ENCODE measurements at regions not wholly inside any gene's neighbourhood (a gene's known extent, or its start where the extent isn't known, plus 50 kb on each side); places are given as distances from the start of the nearest gene placed in this dataset.

DNA sequence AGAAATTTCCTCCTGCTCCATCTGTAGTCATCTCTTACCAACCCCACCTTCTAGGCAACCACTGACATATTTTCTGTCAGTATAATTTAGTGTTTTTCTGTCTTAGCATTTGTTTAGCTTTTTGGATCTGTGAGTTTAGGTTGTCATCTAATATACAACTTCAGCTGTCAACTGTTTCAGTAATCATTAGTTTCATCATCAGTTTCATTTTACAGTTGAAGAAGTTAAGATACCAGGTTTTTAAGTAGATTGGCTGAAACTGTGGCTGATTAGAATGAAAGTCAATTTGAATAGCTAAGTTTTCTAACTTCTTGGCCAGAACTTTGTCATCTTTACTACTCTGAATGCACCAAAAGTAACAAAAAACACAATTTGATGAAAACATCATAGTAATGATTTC is 1957.3 kb downstream of the NCAM2 start:
- DNase-seq = no peak

DNA sequence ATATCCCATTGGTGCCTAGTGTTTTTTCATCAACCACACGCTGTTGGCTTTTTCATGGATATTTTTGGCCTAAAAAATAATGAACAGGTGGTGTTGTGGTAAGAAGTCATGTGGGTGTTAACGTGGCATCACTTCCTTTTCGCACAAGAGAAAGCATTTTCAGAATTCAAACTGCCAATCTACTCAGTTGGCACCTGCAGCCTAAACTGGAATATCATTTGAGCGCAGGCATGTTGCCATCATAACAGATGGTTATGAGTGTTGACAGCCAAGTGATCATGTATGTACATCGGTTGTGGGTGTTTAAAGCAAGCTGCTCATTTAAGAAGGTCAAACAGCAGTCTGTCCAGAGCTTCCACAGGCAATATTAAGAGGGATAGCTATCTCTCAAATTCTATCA is 1963.0 kb downstream of the NCAM2 start:
- DNase-seq = no peak

DNA sequence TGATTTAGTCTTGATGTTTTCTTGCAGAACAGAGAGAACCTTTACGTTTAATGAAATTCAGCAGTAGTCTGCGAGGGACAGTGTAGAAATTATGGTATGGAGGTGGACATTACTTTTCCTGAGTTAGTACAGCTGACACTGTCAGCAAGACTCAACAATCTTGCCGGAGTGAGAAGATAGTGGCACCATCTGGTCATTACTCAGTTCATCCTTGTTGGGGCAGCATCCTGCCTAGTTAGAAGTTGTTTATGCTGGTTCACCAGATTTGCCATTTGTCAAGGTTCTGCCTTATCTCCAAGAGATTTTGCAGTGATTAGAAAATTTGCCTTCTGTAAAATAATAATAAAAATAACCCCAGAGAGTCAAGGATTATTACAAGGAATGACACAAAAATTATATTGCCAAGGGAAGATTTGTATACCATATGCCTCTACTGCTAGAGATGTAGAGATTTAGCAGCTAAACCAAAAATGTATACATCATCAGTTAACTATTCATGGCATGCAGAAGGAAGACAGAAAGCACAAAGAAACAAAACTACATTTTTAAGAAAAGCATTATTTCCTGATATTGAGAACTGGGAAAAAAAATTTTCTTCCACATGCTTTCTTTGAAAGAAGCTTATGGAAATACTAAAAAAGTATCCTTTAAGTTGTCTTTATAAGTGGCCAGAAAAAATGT is 1967.4 kb downstream of the NCAM2 start:
- DNase-seq = no peak

DNA sequence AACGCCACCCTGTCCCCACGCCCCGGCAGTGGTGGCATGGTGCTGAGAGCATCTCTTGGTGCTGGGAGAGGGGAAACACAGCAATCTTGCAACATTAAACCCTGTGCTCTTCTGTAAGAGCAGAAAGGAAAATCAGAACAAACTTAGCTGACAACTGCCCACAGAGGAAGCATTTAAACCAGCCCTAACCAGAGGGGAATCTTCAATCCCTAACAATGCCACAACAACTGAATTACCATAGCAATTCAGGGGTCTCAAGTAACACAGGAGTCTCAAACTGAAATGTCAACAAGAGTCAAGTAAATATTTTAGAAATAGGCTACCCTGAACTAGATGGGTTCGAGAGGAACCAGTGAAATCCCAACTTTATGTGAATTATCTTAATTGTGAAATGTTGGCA is 1983.6 kb downstream of the NCAM2 start:
- no peak for DNase-seq

DNA sequence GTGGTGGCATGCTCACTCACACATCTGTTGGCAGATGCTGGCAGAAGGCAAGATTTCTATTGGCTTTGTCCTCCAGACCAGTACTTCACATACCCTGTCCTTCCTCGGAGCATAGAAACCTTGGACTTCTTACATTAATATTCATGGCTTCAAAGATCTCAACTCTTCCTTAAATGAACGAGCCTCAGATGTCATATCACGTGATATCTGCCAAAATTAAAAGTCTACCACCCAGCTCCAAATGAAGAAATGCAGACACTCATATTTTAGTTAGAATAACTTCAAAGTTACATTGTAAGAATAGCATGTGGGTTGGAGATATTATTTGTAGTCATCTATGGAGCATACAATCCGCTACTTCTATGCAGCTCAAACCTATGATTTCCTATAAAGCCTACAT is 1994.9 kb downstream of the NCAM2 start:
- no peak for DNase-seq

DNA sequence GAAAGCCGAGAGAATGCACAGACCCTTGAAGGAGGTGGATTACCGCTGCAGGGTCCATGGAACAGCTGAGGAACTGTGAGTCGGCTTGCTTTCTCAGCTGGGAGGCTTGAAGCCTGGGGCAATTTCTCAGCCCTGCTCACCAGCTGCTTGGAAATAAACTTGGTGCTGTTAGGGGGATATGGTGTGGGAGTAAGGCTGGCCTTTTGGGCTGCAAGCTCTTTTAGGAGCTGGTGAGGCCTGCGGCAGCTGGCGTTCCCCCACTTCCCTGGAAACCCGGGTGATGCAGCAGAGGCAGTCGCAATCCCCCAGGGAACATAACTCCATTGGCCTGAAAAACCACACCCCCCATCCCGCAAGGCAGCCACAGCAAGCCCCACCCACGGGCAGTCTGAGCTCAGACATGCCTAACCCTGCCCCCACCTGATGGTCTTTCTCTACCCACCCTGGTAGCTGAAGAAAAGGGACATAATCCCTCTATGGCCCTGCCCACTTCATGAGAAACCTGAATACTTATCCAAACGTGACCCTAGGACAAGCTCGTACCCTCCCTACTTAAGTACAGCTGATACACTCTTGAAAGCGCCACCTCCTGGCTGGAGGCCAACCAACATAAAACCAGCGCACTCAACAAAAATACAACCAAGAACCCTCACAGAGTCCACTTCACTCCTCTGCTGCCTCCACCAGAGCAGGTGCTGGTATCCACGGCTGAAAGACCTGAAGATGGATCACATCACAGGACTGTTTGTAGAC is 1995.8 kb downstream of the NCAM2 start:
- no peak for DNase-seq

DNA sequence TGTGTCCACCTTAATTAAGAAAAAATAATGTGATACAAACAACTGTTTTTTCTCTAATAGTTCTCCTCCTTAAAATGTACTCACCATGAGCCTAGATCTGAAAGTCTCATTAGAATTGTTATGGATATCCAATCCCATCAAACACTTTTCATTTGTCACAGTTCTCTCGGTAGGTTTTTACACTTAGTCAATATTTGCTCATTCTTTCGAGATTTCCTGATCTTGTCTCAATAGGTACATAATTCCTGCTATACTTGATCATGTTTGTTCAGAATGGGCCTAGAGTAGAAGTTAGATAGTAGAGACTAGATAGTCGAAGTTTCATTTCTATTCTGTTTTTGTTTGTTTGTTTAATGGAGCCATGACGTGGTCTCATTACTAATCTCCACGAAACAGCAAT is 2005.7 kb downstream of the NCAM2 start:
- DNase-seq = no peak

DNA sequence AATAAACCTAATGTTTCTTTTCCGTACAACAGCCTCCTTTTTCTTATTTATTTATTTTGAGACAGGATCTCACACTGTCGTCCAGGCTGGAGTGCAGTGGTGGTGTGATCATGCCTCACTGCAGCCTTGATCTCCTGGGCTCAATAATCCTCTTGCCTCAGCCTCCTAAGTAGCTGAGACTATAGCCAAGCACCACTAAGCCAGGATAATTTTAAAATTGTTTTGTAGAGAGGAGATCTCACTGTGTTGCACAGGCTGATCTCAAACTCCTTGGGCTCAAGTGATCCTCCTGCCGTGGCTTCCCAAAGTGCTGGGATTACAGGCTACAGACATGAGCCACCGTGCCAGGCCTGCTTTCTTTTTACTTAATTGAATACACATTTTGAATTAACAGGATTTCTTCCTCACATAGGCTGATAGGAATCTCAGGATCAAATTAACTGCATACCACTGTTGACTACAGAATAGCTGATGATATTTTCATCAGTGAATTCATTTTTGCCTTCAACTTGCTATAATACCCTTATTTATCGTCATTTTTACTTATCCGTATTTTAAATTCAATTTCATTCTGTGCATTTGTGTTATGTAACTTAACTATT is 2010.5 kb downstream of the NCAM2 start:
- no peak for DNase-seq

DNA sequence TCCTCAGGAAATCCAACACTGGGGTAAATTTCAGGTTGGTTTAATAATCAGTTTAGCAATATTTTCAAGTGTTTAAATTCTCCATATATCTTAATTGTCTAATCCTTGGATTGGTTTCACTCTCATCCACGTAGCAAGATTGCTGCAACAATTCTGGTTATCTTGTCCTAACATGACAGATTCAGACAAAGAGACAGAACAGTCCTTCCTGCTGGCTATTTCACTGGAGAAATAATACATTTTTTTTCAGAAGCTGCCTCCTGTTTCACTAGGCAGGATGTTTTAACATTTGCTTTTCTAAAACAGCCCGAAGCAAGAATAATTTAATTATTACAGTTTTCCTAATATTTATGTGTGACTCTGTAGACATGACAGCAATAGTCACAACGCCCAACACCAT is 2011.2 kb downstream of the NCAM2 start:
- DNase-seq = no peak

DNA sequence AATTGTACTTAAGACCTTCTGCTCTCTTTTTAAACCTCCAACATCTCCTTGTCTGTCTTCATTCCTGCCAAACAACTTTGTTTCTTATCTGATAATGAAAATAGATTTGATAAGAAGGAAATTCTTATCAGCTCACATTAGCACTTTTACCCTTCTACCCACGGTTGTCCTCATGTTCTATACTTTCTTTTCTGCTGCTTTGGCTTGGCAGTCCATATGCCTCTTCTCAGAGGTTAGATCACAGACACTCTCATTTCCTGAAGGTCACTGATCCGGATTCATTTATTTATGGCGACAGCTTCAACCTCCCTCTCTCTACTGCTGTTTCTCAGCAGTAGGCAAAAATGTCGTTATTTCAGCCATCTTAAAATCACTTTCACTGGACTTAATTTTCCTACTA is 2015.8 kb downstream of the NCAM2 start:
- DNase-seq = no peak

DNA sequence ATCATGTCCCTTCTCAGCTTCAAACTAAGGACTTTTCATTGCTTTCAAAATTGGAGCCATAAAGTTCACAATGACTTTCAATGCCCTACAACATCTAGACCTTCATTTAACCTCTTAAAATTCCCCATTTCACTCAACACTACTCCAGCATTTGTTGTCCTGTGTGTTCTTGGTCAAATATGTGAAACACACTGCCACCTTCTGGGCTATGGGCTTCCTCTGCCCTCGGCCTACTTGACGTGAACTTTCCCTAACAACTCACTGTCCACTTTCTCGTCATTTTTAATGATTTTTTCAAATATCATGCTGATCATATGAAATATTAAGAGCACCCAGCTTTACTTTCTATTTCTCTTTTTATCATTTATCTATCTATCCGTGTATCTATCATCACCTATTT is 2018.4 kb downstream of the NCAM2 start:
- no peak for DNase-seq

DNA sequence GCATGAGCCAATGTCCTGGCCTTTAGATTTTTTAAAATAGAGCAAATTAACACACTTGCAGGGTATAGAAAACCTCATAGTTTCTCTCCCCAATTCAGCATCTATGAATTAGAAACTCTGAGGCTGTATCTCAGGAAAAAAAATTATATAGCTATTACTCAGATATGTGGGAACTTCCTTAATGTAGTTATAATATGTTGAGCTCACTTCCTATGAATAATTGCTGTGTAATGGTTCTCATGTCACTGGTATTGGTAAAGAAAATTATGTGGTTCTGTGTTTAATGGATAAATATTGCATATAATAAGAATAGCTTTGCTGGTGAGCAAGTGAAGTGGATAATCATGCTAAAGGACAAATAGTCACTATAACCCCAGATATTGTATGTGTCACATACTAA is 2019.8 kb downstream of the NCAM2 start:
- DNase-seq = no peak

DNA sequence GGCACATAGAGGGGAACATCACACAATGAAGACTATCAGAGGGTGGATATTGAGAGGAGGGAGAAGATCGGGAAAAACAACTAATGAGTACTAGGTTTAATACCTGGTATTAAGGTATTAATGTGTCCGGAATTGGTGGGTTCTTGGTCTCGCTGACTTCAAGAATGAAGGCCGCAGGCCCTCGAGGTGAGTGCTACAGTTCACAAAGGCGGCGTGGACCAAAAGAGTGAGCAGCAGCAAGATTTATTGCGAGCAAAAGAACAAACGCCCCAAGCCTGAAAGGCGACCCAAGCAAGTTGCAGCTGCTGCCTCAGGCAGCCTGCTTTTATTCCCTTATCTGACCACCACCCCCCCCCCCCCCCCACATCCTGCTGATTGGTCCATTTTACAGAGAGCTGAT is 2022.8 kb downstream of the NCAM2 start:
- no peak for DNase-seq

DNA sequence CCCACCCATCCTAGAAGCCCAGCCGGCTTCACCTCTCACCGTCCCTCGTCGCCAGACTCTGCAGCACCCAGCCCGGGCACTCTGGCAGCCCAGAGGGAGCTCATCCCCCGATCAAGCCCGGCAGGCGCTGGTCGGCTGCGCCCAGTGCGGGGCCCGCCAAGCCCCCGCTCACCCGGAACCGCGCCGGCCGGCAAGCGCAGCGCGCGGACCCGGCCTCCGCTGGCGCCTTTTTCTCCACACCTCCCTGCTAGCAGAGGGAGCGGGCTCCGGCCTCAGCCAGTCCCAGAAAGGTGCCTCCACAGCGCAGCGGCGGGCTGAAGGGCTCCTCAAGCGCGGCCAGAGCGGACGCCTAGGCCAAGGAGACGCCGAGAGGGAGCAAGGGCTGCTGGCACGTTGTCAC is 2023.3 kb downstream of the NCAM2 start:
- no peak for DNase-seq

DNA sequence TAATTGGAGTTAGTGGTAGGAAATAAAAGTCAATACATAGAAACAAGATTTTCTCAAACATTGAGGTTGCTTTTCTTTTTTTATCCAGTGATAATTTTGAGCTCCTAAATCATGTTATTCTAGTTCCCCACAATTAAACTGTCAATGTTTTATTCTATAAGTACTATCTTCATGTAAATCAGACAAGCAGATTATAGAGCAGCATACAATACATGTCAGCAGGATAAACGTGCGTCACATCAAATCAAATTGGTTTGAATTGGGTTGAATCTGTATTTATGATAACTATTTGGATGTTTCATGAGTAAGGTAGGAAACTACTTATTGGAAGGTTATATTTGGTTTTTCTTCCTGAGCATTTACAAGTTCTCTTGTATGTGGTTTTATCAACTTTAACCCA is 2028.7 kb downstream of the NCAM2 start:
- DNase-seq = no peak

DNA sequence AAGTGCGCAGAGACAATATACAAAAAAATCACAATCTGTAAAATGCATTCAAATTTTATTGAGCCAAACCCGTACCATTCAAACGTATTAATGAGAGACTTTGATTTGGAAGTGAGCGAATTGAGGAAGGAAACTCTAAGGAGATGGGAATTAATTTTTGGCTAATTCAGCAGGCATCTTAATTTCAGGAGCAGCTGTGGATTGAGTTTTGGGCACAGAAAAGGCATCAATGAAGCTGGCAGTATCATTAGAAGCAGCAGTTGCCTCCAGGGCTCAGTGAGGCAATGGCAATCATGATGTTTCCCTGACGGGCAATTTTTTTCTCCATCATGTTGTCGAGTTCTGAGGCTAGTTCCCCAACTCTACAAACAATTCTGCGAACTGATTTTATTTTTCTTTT is 2041.6 kb downstream of the NCAM2 start:
- no peak for DNase-seq

DNA sequence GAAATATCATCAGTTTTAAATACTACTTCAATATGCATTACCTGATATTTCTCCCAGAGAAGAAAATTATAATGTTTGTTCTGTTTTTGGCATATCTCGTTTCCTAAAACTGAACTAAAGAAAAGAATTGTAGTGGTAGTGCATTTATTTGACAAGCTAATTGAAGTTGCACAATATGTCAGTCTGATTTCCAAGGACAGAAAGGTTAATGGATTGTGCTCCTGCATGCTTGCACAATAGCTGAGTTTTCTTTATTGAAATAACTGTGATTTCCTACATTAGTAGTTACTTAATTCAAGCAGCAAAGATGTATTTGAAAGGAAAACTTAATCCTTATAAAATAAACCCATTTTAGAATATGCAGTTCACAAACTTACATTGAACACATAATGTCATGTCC is 2047.7 kb downstream of the NCAM2 start:
- DNase-seq = no peak

DNA sequence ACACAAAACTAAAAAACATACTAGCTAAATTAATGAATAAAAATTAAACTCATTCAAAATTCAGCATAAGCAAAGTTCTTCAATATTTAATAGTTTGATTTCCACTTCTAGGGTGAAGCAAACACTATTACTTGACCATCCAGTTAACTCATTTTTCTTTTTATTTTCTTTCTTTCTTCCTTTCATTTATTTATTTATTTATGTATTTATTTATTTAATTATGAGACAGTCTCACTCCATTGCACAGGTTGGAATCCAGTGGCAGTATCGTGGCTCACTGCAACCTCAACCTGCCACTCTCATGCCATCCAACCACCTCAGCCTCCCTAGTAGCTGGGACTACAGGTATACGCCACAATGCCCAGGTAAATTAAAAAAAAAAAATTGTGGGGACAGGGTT is 2069.5 kb downstream of the NCAM2 start:
- no peak for DNase-seq

DNA sequence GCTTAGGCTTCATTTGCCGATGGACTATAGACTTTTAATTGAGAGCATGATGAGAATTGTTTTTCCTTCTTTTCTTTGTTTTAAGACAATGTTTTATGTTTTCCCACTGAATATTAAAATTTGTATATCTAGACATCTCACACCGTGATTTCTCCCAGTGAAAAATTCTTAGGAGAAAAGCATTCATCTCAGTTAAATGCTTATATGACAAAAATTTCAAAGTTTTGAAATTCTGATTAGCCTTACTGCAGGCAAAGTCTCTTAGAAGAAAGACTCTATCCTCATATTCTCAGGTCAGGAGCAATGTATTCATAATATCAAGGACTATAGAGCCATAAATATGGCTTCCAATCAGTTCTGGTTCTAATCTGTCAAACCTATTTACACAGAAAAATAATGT is 2085.0 kb downstream of the NCAM2 start:
- no peak for DNase-seq

DNA sequence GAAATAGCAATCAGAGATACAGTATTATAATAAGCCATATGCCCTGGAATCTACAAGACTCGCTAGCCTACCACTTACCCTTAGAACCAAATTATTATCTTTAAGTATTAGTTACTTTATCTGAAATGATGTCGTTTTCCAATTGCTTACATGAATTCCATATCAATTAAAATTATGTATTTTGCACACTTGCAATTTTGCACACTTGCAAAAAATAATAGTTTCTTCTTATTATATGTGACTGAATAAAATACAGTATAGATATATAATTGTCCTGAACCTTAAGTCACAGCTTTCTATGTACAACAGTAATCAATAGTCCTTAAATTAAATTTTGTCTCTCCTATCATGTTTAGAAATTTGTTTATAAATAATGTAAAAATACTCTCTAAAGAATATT is 2095.1 kb downstream of the NCAM2 start:
- no peak for DNase-seq

DNA sequence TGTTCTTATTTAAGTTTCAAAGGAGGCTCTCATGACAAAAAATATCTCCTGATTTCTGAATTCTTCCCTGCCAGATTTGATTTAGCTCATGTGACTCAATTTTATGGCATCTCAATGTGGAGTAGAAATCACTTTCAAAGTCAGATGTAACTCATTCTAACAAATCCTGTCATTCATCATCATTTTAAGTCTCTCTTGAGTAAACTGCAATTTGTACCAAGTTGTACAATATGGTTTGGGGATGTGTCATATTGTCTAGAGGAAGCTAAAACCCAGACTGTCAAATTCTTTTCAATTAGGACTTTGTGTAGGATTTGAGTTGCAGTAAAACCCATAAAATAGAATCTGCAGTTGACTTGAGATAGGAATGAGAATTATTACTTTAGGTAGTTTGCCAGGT is 2101.0 kb downstream of the NCAM2 start:
- DNase-seq = no peak

DNA sequence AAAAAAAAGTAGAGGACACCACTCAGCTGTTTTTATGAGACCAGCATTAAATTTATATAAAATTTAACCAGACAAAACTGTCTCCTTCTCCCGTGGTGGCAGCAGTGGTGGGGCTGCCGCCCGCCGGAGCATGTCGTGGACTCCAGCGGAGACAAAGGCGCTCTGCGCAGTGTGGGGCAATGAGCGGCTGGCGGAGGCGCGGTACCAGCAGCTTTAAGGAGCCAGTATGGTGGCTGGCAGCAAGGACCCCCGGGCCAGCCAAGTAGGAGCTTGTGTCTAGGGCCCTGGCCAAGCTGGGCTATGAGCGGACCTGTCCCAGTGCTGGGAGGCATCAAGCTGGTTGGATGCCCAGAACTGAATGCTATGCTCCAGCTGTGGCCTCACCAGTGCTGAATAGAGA is 2102.9 kb downstream of the NCAM2 start:
- DNase-seq = no peak

DNA sequence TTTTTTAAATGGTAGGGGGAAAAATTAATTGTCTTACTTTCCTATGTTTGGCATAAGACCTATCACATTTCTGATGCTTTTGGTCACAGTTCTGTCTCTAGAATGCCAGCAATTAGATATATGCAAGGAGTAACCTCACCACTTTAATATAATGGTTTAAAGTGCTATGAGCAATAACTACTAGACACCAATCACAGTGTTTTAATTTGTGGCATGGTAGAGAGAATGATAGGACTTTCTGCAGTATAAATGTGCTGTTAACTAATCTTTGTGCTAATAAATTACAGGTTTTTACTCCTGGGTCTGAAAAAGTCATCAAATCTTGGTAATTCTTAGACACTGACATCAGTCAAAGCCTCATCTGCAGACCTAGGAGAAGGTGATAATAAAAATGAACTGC is 2110.3 kb downstream of the NCAM2 start:
- no peak for DNase-seq

DNA sequence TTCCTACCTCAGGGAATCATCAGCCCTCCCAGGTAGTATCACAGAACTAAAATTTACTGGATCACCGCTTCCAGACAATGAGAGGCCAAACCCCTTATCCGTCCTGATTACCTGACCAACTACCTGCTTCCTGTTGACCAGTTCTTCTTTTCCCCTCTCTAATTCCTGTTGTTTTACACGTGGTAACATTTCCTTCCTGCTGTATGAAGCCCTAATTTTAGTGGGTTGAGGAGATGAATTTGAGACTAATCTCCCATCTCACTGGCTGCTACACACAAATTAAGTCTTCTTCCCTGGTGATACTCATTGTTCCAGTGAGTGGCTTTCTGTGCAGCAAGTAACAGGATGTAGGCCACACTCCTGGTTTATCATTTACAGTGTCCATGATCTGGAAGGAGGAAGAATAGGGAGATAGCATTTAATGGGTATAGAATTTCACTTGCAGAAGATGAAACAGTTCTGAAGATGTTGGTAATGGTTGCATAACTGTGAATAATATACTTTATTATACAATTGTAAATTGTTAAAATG is 2112.9 kb downstream of the NCAM2 start:
- DNase-seq = no peak

Measured in CD4-positive, alpha-beta T cell treated with Interferon gamma for 1 hour (primary cell).